Cardiac fibroblast (primary cell): ENCODE measurements at regions not wholly inside any gene's neighbourhood (a gene's known extent, or its start where the extent isn't known, plus 50 kb on each side); places are given as distances from the start of the nearest gene placed in this dataset.
"Not testable (repeated sequence)": the region's sequence is repeated elsewhere in the genome, so short reads cannot be mapped to it uniquely, and the experiment has no call there.

ENCODE experiments used
- DNase-seq, 2 donors: peaks; one replicate each; pipeline versions ENCODE4 v3.0.0 to v3.0.0-alpha.2; 2010; ENCODE audit warnings: low read depth in 2 of 2
- H3K4me3 ChIP-seq, 2 donors: replicated peaks in 1 of 2; 1 replicate in 1 of 2; 2 replicates in 1 of 2; pipeline ENCODE4 v1.5.1; 2011; ENCODE audit warnings: low read depth in 2 of 2, low read length in 2 of 2, mild to moderate bottlenecking in 2 of 2, moderate library complexity in 1 of 2
- TF ChIP-seq, protein P1 (sequence below): IDR thresholded peaks from one replicate; pipeline ENCODE4 v1.5.1; 2011; ENCODE audit warnings: low read depth, mild to moderate bottlenecking, low read length, inconsistent platforms

- no peak for DNase-seq
- H3K4me3 ChIP-seq, result no peak overlapping the region
- TF ChIP-seq, protein P1, sequence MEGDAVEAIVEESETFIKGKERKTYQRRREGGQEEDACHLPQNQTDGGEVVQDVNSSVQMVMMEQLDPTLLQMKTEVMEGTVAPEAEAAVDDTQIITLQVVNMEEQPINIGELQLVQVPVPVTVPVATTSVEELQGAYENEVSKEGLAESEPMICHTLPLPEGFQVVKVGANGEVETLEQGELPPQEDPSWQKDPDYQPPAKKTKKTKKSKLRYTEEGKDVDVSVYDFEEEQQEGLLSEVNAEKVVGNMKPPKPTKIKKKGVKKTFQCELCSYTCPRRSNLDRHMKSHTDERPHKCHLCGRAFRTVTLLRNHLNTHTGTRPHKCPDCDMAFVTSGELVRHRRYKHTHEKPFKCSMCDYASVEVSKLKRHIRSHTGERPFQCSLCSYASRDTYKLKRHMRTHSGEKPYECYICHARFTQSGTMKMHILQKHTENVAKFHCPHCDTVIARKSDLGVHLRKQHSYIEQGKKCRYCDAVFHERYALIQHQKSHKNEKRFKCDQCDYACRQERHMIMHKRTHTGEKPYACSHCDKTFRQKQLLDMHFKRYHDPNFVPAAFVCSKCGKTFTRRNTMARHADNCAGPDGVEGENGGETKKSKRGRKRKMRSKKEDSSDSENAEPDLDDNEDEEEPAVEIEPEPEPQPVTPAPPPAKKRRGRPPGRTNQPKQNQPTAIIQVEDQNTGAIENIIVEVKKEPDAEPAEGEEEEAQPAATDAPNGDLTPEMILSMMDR, result no peak
Observed at GRCh38 chr2:16239296-16239850, 299.0 kb downstream of the MYCN start.

DNA sequence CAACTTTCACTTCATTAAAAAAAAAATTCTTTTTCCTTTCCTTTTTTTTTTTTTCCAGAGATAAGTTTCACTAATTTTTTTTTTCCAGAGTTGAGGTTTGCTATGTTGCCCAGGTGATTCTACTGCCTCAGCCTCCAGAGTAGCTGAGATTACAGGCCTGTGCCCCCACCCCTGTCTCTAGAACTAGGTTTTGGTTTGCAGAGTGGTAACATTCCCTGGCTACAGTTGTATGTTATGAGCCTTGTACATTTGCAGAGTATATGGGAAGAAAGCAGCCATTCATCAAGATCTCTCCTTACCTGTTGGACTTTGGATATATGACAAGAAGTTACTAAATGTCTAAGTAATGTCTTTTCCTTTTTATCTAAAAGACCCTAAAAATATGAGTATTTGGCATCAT lies 298.4 kb downstream of the MYCN start:
- TF ChIP-seq, protein P1, result no peak
- DNase-seq, result no peak
- H3K4me3 ChIP-seq, result no peak overlapping the region

- TF ChIP-seq, protein P1, result no peak
- no peak overlapping the region for H3K4me3 ChIP-seq
- no peak for DNase-seq
Observed at GRCh38 chr2:16238001-16238761, 297.8 kb downstream of the MYCN start.

DNA sequence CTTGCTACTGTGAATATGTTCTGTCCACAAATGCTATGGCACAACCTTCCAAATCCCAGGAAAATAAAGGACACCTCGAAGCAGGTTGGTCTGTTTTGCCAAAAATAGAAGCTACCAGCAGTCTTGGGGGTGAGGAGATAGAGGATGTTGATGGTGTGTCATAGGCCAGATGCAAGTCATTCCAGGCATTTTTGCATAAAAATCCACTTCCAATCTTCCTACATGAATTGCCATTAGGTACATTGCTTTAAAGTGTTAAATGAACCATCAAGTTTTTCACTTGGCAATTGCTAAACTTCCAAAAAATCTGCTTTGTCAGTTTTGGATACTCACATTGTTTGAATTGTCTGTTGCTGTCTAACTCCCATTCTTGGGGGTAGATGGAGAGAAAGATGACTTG lies 295.4 kb downstream of the MYCN start:
- no peak for DNase-seq
- H3K4me3 ChIP-seq, result no peak overlapping the region
- TF ChIP-seq, protein P1, result no peak

- not testable (repeated sequence) for DNase-seq, H3K4me3 ChIP-seq
Observed at GRCh38 chr2:16235291-16235690, 294.9 kb downstream of the MYCN start.

DNA sequence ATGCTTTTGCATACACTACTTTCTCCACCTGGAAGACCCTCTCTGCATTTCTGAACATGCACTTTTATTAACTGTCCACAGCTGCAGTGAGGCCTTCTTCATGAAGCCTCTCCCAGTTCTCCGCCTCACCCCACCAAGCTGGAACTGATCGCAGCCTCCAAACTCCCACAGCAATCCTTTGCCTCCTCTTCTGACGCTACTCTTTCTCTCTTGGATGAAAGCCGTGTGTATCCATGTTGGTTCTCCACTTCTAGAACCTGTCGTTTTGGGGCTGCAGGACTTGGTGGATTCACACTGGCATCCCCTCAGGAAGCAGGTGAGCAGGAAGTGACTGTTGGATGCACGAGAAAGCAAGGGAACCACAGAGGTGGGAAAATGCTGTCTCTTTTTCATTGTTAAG lies 288.6 kb downstream of the MYCN start:
- TF ChIP-seq, protein P1, result no peak
- H3K4me3 ChIP-seq, result no peak overlapping the region
- no peak for DNase-seq

DNA sequence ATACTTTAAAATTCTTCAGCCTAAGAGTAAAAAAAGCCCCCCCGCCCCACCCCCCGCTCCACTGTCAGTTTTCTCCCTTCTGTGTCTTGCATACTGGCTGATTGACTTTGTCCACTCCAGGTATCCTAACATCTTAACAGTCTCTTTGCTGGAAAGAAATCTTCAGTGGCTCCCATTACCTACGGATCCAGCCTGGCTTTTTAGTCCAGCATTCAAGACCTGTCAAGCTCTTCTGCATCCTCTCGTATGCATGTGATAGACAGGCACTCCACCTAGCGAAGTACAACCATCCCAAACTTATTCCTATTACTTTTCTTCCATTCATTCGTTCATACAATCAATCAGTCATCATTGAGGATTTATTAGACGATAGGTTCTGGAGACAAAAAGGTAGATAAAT lies 288.1 kb downstream of the MYCN start:
- no peak overlapping the region for H3K4me3 ChIP-seq
- TF ChIP-seq, protein P1, result no peak
- DNase-seq, result no peak
